ENCODE measurements at regions not wholly inside any gene's neighbourhood (a gene's known extent, or its start where the extent isn't known, plus 50 kb on each side); places are given as distances from the start of the nearest gene placed in this dataset.

- TF ChIP-seq CTCF (IDR thresholded peaks at IDR 0.05) (no peak), POLR2A (IDR thresholded peaks at IDR 0.05) (no peak)
Observed at GRCh38 chr6:140051521-140052512, 677.4 kb upstream of the CITED2 start.

All from Peyer's patch (tissue), 4 donors.